ENCODE measurements at regions not wholly inside any gene's neighbourhood (a gene's known extent, or its start where the extent isn't known, plus 50 kb on each side); places are given as distances from the start of the nearest gene placed in this dataset.

- TF ChIP-seq, protein P1, sequence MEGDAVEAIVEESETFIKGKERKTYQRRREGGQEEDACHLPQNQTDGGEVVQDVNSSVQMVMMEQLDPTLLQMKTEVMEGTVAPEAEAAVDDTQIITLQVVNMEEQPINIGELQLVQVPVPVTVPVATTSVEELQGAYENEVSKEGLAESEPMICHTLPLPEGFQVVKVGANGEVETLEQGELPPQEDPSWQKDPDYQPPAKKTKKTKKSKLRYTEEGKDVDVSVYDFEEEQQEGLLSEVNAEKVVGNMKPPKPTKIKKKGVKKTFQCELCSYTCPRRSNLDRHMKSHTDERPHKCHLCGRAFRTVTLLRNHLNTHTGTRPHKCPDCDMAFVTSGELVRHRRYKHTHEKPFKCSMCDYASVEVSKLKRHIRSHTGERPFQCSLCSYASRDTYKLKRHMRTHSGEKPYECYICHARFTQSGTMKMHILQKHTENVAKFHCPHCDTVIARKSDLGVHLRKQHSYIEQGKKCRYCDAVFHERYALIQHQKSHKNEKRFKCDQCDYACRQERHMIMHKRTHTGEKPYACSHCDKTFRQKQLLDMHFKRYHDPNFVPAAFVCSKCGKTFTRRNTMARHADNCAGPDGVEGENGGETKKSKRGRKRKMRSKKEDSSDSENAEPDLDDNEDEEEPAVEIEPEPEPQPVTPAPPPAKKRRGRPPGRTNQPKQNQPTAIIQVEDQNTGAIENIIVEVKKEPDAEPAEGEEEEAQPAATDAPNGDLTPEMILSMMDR (IDR thresholded peaks at IDR 0.05; ENCODE audit: poor library complexity, severe bottlenecking) = no peak
- TF ChIP-seq EZH2 (IDR thresholded peaks at IDR 0.05; ENCODE audit: borderline replicate concordance, insufficient read depth, low read length, poor library complexity, severe bottlenecking) (no peak), RAD21 (conservative IDR thresholded peaks at IDR 0.05) (no peak), MXI1 (conservative IDR thresholded peaks at IDR 0.05; ENCODE audit: poor library complexity, severe bottlenecking) (no peak)
Observed at GRCh38 chr15:35630532-35630931, 84.6 kb upstream of the DPH6 start.

Measured in neural cell (in vitro differentiated cells).